ENCODE measurements at regions not wholly inside any gene's neighbourhood (a gene's known extent, or its start where the extent isn't known, plus 50 kb on each side); places are given as distances from the start of the nearest gene placed in this dataset.
"Not testable (repeated sequence)": the region's sequence is repeated elsewhere in the genome, so short reads cannot be mapped to it uniquely, and the experiment has no call there.

- peak in 9 of 14 donors; percentile 0 to 27 (median 3) for DNase-seq
Observed at GRCh38 chr4:101730291-101731117, 60.0 kb upstream of the BANK1 start.

GRCh38 chr4:101727238-101727637 is 63.3 kb upstream of the BANK1 start:
- DNase-seq = no peak

- DNase-seq = no peak
Observed at GRCh38 chr4:101724093-101724492, 66.4 kb upstream of the BANK1 start.

- no peak for DNase-seq
Observed at GRCh38 chr4:101718810-101719209, 71.7 kb upstream of the BANK1 start.

GRCh38 chr4:101711590-101712260 is 78.8 kb upstream of the BANK1 start:
- DNase-seq = peak in 1 of 14 donors; percentile 59

GRCh38 chr4:101710806-101711205 is 79.7 kb upstream of the BANK1 start:
- DNase-seq = no peak

GRCh38 chr4:101708293-101709039 is 82.1 kb upstream of the BANK1 start:
- DNase-seq = no peak

- no peak for DNase-seq
Observed at GRCh38 chr4:101707596-101707995, 82.9 kb upstream of the BANK1 start.

GRCh38 chr4:101706535-101707057 is 83.9 kb upstream of the BANK1 start:
- DNase-seq = no peak

GRCh38 chr4:101701551-101701950 is 89.0 kb upstream of the BANK1 start:
- no peak for DNase-seq

- no peak for DNase-seq
Observed at GRCh38 chr4:101699441-101700124, 90.9 kb upstream of the BANK1 start.

- no peak for DNase-seq
Observed at GRCh38 chr4:101697266-101697665, 93.3 kb upstream of the BANK1 start.

- no peak for DNase-seq
Observed at GRCh38 chr4:101696276-101697010, 94.1 kb upstream of the BANK1 start.

- DNase-seq = no peak
Observed at GRCh38 chr4:101695176-101695575, 95.4 kb upstream of the BANK1 start.

GRCh38 chr4:101694403-101694802 is 96.1 kb upstream of the BANK1 start:
- not testable (repeated sequence) for DNase-seq

- no peak for DNase-seq
Observed at GRCh38 chr4:101693842-101694398, 96.6 kb upstream of the BANK1 start.

- no peak for DNase-seq
Observed at GRCh38 chr4:101689220-101689619, 101.3 kb upstream of the BANK1 start.

GRCh38 chr4:101685126-101685525 is 105.4 kb upstream of the BANK1 start:
- peak in 1 of 14 donors; percentile 49 for DNase-seq

- DNase-seq = peak in 1 of 14 donors; percentile 51
Observed at GRCh38 chr4:101682946-101683345, 107.6 kb upstream of the BANK1 start.

- DNase-seq = no peak
Observed at GRCh38 chr4:101678180-101678579, 112.3 kb upstream of the BANK1 start.

GRCh38 chr4:101670897-101671296 is 119.6 kb upstream of the BANK1 start:
- DNase-seq = no peak

All from C1 segment of cervical spinal cord (tissue), 14 donors.